ENCODE measurements at regions not wholly inside any gene's neighbourhood (a gene's known extent, or its start where the extent isn't known, plus 50 kb on each side); places are given as distances from the start of the nearest gene placed in this dataset.
"Not testable (repeated sequence)": the region's sequence is repeated elsewhere in the genome, so short reads cannot be mapped to it uniquely, and the experiment has no call there.

DNA sequence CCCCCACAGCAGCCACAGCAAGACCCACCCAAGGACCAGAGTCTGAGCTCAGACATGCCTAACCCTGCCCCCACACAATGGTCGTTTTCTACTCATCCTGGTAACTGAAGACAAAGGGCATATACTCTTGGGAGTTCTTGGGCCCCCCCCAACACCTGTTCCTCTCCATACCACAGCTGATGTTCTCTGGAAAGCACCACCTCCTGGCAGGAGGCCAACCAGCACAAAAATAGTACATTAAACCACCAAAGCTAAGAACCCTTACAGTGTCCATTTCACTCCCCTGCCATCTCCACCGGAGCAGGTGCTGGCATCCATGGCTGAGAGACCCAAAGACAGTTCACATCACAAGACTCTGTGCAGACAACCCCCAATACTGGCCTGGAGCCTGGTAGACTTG is 80.6 kb upstream of the DAAM1 start:
- intact Hi-C loops (cut with DNase I) = no loop called here
- DNase-seq (ENCODE audit: low spot score) = no peak

DNA sequence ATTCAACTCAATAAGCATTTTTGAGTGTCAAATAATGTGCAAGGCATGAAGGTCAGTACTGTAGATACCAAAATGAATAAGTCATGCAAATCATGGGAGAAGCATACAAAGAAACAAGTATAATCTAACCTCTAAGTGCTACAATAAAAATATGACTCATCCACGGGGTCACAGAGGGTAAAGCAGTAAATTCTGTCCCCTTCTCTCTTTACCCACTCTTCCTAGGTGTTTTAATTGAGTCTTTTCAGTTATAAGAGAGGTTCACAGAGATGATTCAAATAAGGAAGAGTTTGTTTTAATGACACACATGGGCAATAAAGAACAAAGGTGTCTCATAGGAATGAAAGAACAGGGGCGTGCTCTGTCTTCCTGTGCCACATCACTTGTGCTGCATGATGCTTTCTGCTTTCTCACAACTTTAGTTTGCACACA is 71.5 kb upstream of the DAAM1 start:
- DNase-seq (ENCODE audit: low spot score) = no peak
- intact Hi-C loops (cut with DNase I) = no loop called here

DNA sequence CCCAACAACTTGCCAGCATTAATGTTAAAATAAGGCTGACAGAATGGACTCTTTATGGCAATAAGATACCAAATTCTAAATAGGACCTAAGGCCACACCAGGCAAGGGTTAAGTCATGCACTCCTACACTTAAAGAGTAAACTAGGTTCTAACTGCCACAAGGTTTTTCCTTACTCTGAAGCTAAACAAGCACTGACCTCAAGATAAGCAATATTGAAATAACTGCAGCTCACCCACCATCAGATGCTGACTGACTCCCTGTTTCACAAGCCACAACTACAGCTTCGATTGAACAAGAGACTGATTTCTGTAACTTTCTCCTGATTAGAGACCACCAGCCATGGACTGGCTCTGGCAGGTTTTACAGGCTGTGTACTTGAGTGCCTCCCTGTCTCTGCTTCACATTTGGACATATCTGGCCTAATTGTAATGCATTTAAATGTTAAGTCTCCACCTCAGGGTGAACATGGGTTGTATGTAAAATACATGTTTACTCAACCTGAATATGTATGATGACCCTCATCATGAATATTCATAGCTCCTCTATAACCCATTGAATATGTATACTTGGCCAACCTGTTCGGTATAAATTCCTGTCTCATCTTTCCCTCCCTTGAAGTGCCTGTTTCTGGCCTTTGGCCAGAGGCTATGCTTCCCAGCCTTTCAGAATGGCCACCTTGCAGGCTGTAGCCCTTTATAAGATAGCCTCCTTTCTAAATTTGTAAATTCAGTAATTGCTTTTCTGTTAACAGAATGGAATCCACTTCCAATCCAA is 70.5 kb upstream of the DAAM1 start:
- no peak for DNase-seq (ENCODE audit: low spot score)
- intact Hi-C loops (cut with DNase I) = no loop called here

DNA sequence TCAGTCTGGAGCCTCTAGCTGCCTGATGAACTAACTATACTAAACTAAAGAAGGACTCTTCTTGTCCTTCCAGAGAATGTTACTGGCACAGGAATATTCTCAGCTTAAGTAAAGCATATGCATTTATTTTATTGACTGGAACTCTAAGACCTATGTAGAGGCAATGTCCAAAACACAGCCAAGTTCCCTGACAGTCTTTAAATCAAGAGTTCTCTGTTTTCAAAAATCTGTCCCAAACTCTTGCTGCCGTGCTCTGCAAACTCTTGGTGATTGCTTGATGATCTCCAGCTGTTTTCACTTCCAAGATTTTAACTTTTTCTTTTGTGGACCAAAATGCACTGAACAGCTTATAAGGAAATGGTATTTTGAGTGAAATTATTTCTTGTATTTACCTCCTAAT is 67.5 kb upstream of the DAAM1 start:
- intact Hi-C loops (cut with DNase I) = no loop called here

DNA sequence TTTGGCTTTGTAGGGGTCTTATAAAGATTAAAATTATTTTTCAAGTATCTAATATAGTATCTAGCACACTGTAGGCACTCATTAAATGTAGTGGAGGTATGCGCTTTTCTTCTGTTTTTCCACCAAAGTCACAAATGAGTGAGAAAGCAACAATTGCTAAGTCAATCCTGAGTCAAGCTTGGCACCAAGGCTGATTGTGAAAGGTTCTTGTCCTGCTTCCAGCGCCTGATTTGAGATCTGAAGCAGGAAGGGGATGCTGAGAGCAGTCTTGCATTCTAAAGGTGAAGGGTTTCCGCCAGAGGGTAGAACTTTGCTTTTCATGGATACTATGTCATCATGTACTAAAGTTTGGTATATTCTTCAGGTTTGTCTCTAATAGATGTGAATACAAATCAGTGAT is 64.9 kb upstream of the DAAM1 start:
- no peak for DNase-seq (ENCODE audit: low spot score)
- intact Hi-C loops (cut with DNase I) = no loop called here

More for the DNA sequence above, 67.5 kb upstream of the DAAM1 start:
- no peak for DNase-seq (ENCODE audit: low spot score)

DNA sequence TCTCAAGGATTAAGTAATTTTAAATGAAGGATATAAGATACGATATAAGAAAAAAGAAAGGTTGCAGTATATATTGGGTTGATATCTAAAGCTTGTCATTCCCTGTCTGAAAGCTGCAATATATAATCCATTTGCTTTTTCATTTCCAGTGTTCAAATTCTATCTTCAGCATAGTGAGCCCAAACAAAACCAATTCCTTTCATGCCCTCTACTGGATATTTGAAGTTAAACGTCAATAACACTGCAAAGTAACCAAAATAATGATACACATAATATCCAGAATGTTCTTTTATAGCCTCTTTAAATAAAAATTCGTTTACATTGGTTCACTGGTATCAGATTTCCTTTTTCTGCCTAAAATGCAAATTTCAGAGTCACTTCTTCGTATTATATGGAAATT is 64.5 kb upstream of the DAAM1 start:
- intact Hi-C loops (cut with DNase I) = no loop called here
- DNase-seq (ENCODE audit: low spot score) = no peak

DNA sequence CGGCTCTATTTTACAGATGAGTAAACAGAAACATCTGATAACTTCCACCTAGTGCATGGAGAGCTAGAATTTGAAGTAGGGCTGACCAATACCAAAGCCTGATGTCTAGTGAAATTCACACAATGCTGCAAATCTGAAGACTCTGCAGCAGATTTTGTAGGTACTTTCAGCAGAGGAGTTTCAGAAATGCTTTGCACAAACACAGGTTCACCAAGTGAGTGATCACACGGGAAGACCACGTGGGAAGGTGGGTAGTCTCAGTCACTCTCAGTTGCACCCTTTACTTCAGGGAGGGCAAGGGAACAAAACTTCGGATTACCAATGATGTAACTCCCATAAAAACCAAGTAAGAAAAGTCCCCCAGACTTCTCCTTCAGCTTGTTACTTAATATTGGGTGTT is 63.3 kb upstream of the DAAM1 start:
- no peak for DNase-seq (ENCODE audit: low spot score)
- intact Hi-C loops (cut with DNase I) = loop anchor here (5.0 kb wide), 2 partner anchors 62 to 98 kb away; partner anchors contain the start of gene DAAM1

DNA sequence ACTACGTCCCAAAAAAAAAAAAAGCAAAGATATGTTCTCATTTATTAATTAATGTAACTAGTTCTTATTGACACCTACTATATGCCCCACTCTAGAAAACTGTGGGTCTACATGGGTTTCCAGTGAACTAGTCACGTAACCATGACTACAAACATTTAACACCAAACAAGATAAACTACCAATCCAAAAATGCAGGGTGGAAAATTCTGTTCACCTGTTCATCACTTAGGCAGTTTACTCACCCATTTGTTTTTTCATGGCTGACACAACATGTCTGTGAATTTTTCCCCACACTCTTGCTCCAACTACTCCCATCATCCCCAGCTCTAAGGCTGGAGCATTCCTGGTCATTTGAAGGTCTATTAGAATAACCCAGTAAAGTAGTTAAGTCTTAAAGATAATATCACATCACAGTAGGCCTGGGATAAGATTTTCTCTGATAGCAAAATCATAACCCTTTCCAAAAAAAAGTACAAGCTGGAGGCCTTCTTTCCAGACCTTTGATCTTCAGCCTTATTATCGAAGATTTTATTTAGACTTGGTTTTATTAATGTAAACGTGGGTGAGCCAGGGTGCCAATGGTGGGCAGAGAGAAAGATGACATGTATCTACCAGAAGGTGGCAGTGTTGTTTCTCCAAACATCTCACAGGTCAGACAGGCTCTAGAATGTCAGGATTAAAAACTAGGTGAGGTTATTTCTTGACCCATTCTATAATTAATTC is 61.6 kb upstream of the DAAM1 start:
- DNase-seq (ENCODE audit: low spot score) = no peak
- intact Hi-C loops (cut with DNase I) = loop anchor here (2.0 to 5.0 kb wide), 3 partner anchors 60 to 318 kb away; partner anchors contain the start of gene DAAM1

DNA sequence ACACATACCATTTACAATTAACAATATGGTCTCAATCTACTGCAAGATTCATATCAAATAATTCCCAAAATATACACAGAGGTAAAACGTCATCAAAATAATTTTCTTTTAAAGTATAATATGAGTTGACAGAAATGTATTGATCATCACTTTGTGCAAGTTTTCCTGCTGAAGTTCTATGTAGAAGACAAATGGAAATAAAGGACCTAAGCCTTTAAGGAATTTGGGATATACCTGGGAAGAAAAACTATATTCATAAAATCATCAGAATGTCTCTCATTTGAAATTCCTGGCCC is 61.1 kb upstream of the DAAM1 start:
- intact Hi-C loops (cut with DNase I) = loop anchor here (2.0 to 5.0 kb wide), 3 partner anchors 60 to 317 kb away; partner anchors contain the start of gene DAAM1
- DNase-seq (ENCODE audit: low spot score) = no peak

DNA sequence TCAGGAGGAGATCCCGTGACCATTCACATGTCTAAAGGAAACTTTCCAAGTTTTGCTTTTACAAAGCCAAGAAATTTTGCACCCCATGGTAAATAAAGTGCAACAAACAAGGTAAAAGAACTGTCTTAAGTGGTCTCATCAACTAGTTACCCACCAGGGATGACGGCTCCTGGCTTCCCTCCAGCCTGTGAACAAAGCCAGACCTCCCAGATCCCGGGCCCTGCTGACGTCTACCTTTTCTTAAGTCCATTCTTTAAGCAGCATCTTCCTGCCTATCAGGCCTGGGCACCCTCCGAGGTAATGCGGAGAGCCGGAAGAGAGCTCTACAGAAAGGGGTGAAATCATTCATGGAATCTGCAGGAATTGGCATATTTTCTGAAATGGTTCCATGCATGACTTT is 58.0 kb upstream of the DAAM1 start:
- no peak for DNase-seq (ENCODE audit: low spot score)

DNA sequence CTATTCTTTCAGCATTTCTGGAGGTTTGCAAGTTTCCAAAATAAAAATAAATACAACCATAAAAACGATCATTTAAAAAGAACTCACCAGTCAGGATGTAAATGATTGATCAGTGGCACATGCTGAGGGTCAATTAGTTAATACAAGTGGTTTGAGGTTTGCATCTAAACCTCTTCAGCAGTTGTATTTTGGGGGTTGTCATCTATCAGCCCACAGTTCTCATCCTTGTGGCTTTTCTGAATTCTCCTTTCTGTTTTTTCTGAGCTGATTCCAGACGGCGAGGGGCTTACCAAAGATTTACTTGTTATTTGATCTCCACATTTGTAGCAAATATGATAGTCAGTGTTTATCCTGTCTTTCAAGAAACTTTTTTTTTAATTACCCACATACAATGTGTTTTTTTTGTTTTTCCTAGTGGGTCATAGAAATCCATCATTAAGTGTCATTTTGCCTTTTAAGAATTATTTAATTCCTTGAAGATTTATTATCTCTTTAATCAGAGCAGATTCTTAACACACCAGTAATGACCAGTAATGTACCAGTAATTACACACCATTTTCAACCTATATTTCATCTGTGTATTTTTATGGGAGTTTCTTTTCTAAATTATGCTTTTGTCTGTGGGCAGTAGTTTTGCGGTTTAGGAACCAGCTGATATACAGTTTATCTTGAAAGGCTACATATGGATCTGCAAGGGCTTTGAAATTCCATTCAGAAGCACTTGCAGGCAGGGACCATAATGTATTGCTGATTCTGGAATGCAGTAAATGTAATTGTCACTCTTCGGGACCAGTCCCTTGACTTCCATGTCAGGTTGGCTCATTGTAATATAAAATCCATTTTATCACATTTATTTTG is 56.3 kb upstream of the DAAM1 start:
- no peak for DNase-seq (ENCODE audit: low spot score)
- intact Hi-C loops (cut with DNase I) = loop anchor here (10.0 kb wide), 1 partner anchor 293 kb away; no protein-coding TSS in a partner anchor

More for the DNA sequence above, 58.0 kb upstream of the DAAM1 start:
- intact Hi-C loops (cut with DNase I) = loop anchor here (10.0 kb wide), 1 partner anchor 294 kb away; no protein-coding TSS in a partner anchor

DNA sequence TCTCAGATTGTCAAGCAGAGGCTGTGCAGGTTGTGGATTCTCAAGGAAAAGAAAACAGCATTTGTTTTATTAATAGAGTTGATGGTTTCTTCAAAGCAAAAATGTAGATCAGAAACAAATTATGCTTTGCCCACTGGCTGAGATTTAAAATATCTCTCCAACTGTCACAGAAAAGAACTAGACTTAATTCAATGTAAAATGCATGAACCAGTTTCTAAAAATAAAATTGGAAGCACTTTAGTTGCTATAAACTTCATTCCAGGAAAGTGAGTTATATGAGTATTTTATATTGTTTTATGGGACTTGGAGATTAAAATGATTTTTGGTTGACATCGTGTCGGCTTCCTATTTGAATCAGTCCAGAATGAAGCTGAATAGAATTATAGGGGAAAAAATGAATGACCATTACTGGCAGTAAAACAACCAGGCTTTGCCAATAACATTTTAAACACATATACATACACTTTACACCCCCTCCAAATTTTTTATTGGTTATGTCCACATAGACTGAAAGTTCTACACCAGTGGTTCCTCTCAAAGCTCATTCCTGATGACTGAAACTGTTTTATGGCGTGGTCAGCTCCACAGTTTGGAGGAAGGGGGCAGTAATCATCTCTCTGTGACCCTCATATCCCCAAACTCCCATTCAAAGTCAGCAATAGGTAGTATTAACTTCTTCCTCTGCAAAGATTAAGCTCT is 55.5 kb upstream of the DAAM1 start:
- no peak for DNase-seq (ENCODE audit: low spot score)
- intact Hi-C loops (cut with DNase I) = loop anchor here (10.0 kb wide), 1 partner anchor 292 kb away; no protein-coding TSS in a partner anchor

DNA sequence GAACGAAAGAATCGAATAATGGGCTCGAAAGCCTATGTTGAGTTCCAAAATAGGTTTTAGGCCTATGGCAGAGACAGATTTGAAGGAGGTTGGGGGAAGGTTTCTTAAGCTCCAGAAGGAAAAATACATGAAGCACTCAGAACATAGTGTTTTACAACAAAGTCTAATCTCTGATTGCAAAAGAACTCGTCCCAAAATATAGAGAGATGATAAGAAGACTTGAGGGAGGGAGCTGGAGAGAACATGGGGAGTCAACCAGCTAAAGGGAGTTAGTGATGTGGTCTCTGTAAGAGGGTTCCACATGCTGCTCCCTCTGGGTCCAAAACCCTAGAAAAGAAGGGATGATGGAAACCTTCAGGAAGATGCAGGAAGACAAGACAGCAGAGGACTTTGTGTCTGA is 54.8 kb upstream of the DAAM1 start:
- intact Hi-C loops (cut with DNase I) = loop anchor here (10.0 kb wide), 1 partner anchor 291 kb away; no protein-coding TSS in a partner anchor
- no peak for DNase-seq (ENCODE audit: low spot score)

DNA sequence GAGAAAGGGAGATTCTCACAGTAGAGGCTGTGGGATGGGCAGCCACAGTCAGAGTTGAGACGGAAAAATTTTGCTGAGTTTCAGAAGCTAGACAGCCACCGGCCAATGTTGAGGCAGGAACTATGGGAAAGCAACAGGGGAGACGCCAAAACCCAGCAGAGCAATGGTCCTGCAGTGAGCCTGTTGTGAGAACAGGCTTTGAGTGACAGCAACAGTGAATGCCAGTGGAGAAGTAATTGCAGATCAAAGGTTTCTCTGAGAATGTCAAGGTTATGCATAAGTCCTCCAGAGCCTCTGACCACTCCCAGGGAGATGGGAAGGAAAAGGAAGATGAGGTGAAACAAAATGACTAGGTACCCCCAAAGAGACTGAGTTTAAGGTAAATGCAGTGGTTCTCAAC is 54.2 kb upstream of the DAAM1 start:
- DNase-seq (ENCODE audit: low spot score) = no peak
- intact Hi-C loops (cut with DNase I) = loop anchor here (10.0 kb wide), 1 partner anchor 290 kb away; no protein-coding TSS in a partner anchor

DNA sequence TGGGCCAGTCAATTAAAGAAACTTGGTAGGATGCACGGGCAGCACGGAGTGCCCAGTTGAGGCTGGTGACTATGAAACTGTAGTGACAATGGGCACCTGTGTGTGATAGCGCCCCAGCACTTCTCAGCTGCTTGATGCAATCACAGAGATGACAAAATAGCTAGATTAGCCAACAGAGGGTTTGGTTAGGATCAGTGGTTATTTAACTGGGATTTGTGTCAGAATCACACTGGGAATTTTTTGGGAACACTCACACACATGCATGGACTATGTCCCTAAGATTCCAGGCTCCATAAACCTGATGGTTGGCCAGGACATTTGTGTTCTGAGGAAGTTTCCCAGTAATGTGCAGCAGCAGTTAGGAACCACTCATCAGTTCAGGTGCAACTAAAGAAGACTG is 51.2 kb upstream of the DAAM1 start:
- intact Hi-C loops (cut with DNase I) = loop anchor here (10.0 kb wide), 1 partner anchor 288 kb away; no protein-coding TSS in a partner anchor
- no peak for DNase-seq (ENCODE audit: low spot score)

DNA sequence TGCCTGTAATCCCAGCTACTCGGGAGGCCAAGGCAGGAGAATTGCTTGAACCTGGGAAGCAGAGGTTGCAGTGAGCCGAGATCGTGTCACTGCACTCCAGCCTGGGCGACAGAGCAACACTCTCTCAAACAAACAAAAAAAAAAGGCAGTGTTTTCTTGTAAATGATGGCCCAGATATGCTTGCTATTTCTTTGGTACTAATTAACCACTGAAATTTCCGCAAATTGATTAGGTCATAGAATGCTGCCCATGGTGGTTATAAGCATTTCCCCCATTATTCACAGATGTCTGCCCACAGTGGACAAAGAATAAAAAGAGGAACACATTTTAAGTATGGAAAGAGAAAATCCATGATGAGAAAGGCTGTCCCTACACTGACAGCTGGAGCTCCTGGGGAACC is 49.9 kb upstream of the DAAM1 start:
- intact Hi-C loops (cut with DNase I) = loop anchor here (10.0 kb wide), 1 partner anchor 286 kb away; no protein-coding TSS in a partner anchor

More for the DNA sequence above, 49.9 kb upstream of the DAAM1 start:
- not testable (repeated sequence) for DNase-seq (ENCODE audit: low spot score)

Data from cardiac septum (tissue), 1 donor.